BLaER1 treated with 17β-estradiol and CSF1 and Interleukin-3, amounts not matched to agents 10 nM and 100 nM (cell line): ENCODE measurements at regions not wholly inside any gene's neighbourhood (a gene's known extent, or its start where the extent isn't known, plus 50 kb on each side); places are given as distances from the start of the nearest gene placed in this dataset.

Experiments used
- H3K27ac ChIP-seq, 11 experiments: shearing (Covaris generic); formaldehyde crosslinking; 2 replicates each; pipeline ENCODE4 v1.8.1; 2022
- H3K27me3 ChIP-seq, 11 experiments: shearing (Covaris generic); formaldehyde crosslinking; 2 replicates each; pipeline ENCODE4 v1.8.1; 2022
- H3K36me3 ChIP-seq, 11 experiments: shearing (Covaris generic); formaldehyde crosslinking; 2 replicates each; pipeline ENCODE4 v1.8.1; 2022
- H3K4me1 ChIP-seq, 10 experiments: shearing (Covaris generic); formaldehyde crosslinking; 2 replicates each; pipeline ENCODE4 v1.8.1; 2022
- H3K4me2 ChIP-seq, 11 experiments: shearing (Covaris generic); formaldehyde crosslinking; 2 replicates each; pipeline ENCODE4 v1.8.1; 2022
- H3K4me3 ChIP-seq, 10 experiments: shearing (Covaris generic); formaldehyde crosslinking; 2 replicates each; pipeline ENCODE4 v1.8.1; 2022
- H3K9ac ChIP-seq, 11 experiments: shearing (Covaris generic); formaldehyde crosslinking; 2 replicates each; pipeline ENCODE4 v1.8.1; 2022
- H3K9me3 ChIP-seq, 11 experiments: shearing (Covaris generic); formaldehyde crosslinking; replicated peaks in 1 of 11; 2 replicates each; pipeline ENCODE4 v1.8.1; 2022
- H4K20me1 ChIP-seq, 11 experiments: shearing (Covaris generic); formaldehyde crosslinking; 2 replicates each; pipeline ENCODE4 v1.8.1; 2022
- Cebpa-rat ChIP-seq, 11 experiments: shearing (Covaris generic); IDR thresholded peaks; 2 replicates each; pipeline ENCODE4 v1.8.1; 2022

DNA sequence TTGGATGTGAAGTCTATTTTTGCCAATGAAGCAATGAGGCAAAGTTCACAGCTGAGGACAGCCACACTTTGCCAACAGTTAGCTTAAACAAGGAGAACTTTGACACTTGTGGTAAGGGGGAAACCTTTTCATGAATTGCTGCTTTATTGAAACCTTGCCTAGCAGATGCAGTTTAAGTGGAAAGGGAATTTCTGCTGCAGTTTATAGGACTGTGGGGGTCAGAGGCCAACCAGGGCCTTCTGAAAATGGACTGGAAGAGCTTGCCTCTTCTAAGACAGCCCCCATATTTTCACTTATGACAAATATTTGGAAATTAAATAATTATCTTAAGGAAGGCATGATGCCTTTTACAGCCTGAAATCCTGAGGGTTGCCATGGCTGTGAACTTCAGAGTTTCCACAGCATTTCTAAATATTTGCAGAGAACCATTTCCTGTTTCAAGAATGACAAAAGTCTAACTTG lies 550.3 kb downstream of the RAB28 start:
- no peaks in the 10 kb centered on the region for H3K27me3 ChIP-seq
- TF ChIP-seq Cebpa-rat (IDR thresholded peaks at IDR 0.05): no peak
- H3K4me2 ChIP-seq: no peak overlapping the region

DNA sequence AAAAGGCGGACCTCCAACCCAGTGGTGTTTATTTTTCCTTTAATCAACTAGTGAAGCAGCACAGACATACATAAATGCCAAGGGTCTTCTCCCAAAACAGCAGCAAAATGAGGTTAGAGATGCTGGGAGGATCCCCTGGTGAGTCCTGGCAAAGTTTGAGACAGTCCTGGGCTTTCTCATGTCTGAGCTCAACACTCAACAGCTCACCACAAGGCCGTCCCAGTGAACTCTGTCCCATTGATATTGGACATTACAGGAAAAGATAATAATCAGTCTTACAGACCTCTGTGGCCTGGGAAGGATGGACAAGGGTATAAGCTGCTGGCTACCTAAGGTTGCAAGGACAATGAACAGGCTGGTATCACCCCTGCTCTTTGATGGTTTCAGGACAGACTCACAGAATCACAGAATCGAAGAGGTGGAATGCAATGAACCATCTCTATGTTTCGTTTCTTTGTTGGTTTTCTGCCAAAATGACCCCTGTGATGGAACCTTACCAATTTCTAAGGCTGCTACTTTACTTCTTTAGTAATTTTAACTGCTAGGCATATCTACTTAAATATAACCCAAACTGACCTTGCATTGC lies 551.8 kb downstream of the RAB28 start:
- H3K27me3 ChIP-seq: no peaks in the 10 kb centered on the region
- peaks cover 0 to 10% (median 0%) of the 10 kb centered on the region in 11 experiments; a peak in 5 of 22 replicates for H3K9me3 ChIP-seq
- no peaks in the 10 kb centered on the region for H3K36me3 ChIP-seq
- no peak overlapping the region for H3K27ac ChIP-seq
- no peak for TF ChIP-seq Cebpa-rat (IDR thresholded peaks at IDR 0.05)
- H3K9ac ChIP-seq: no peak overlapping the region
- no peaks in the 10 kb centered on the region for H4K20me1 ChIP-seq
- H3K4me2 ChIP-seq: no peak overlapping the region
- H3K4me1 ChIP-seq: no peaks in the 10 kb centered on the region
- H3K4me3 ChIP-seq: no peak overlapping the region

More for the DNA sequence above, 550.3 kb downstream of the RAB28 start:
- no peak overlapping the region for H3K4me3 ChIP-seq
- no peaks in the 10 kb centered on the region for H3K4me1 ChIP-seq
- no peak overlapping the region for H3K9ac ChIP-seq
- H3K9me3 ChIP-seq: peaks cover 0 to 10% (median 0%) of the 10 kb centered on the region in 11 experiments; a peak in 5 of 22 replicates
- H3K27ac ChIP-seq: no peak overlapping the region
- no peaks in the 10 kb centered on the region for H3K36me3 ChIP-seq
- H4K20me1 ChIP-seq: no peaks in the 10 kb centered on the region

DNA sequence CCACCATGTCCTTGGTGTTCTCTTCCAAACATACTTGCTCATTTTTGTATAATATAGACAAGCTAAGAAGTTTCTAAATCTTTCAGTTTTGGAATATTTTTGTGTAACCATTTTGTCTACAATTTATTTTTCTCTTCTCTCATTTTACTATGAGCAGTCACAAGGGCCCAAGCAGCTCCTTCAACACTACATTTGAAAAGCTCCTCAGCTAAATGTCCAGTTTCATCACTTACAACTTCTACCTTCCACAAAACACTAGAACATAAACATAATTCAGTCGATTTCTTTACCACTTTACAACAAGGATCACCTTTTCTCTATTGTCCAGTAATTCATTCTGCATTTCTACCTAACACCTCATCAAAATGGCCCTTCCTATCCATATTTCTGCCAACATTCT lies 554.4 kb downstream of the RAB28 start:
- peaks cover 0 to 10% (median 0%) of the 10 kb centered on the region in 11 experiments; a peak in 5 of 22 replicates for H3K9me3 ChIP-seq
- H3K27ac ChIP-seq: no peak overlapping the region
- H3K27me3 ChIP-seq: no peaks in the 10 kb centered on the region
- peaks cover 0 to 14% (median 8%) of the 10 kb centered on the region in 10 experiments; a peak in 15 of 20 replicates for H3K4me1 ChIP-seq
- H3K4me2 ChIP-seq: no peak overlapping the region
- no peaks in the 10 kb centered on the region for H4K20me1 ChIP-seq
- H3K4me3 ChIP-seq: no peak overlapping the region
- no peak overlapping the region for H3K9ac ChIP-seq
- H3K36me3 ChIP-seq: no peaks in the 10 kb centered on the region
- no peak for TF ChIP-seq Cebpa-rat (IDR thresholded peaks at IDR 0.05)

DNA sequence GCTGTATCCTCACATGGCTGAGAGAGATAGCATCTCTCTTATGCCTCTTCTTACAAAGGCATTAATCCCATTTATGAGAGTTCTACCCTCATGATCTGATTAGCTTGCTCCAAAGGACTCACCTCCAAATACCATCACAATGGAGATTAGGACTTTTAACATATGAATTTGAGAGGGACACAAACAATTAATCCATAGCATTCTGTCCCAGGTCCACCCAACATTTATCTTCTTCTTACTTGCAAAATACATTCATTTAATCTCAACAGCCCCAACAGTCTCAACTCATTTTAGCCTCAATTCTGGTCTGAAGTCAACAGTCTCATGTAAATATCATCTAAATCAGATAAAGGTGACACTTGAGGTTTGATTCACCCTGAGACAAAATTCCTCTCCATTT lies 555.4 kb downstream of the RAB28 start:
- Histone ChIP-seq H3K36me3 (no peaks in the 10 kb centered on the region), H3K4me1 (peaks cover 0 to 14% (median 8%) of the 10 kb centered on the region in 10 experiments; a peak in 15 of 20 replicates), H3K4me2 (no peak overlapping the region), H3K9me3 (peaks cover 0 to 10% (median 0%) of the 10 kb centered on the region in 11 experiments; a peak in 5 of 22 replicates), H3K9ac (no peak overlapping the region), H3K27me3 (no peaks in the 10 kb centered on the region), H3K4me3 (no peak overlapping the region), H3K27ac (no peak overlapping the region), H4K20me1 (no peaks in the 10 kb centered on the region)
- TF ChIP-seq Cebpa-rat (IDR thresholded peaks at IDR 0.05): no peak

DNA sequence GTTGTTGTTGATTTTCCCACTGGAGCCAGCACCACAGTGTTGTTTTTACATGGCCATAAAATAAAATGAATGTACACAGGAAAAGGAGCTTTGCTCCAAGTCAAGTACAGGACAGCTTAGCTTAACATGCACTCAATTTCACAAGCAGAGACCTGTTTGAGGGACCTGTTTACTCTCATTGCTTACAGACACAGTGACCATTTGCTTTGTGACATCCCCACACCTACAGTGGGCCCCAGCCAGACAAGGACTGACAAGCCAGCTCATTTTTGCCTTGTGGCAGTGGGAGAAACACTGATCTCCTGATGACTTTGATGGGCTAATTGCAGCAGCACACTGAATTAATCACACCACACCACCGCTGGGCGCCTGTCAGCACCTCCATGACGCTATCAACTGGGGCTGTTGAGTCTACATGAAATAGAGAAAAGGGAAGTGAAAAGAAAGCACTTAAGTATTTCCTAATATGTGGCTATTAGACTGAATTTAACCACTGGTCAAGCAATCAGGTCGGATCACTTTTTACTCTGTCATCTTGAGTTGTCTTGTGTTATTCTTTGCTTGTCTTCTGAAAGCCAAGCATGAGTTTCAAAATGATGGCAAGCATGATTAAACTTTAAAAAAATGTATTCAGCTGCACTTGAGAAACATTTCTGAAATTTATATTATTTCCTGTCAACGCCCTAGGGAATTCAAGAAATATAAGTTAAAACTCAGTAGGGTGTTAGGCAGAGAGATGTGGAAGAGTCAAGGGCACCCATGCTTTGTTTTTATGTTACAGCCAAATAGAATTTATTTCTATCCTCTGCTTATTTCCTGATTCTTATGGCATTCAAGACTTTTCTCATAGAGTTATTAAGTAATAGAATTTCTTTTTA lies 557.7 kb downstream of the RAB28 start:
- 0 out of 22 replicates have a peak, but pooled peaks of 2 of the 11 experiments have one; percentile 15 to 18 for TF ChIP-seq Cebpa-rat (IDR thresholded peaks at IDR 0.05)
- Histone ChIP-seq H3K4me1 (peaks cover 0 to 14% (median 8%) of the 10 kb centered on the region in 10 experiments; a peak in 15 of 20 replicates), H3K9me3 (peaks cover 0 to 10% (median 0%) of the 10 kb centered on the region in 11 experiments; a peak in 5 of 22 replicates), H3K9ac (no peak overlapping the region), H3K27me3 (no peaks in the 10 kb centered on the region), H3K4me3 (no peak overlapping the region), H3K36me3 (no peaks in the 10 kb centered on the region), H3K4me2 (peak overlapping the region in 10 of 11 experiments; percentile 1 to 45 (median 28); a peak in 14 of 22 replicates), H3K27ac (peak overlapping the region in 6 of 11 experiments; percentile 0 to 59 (median 37); a peak in 7 of 22 replicates), H4K20me1 (no peaks in the 10 kb centered on the region)

DNA sequence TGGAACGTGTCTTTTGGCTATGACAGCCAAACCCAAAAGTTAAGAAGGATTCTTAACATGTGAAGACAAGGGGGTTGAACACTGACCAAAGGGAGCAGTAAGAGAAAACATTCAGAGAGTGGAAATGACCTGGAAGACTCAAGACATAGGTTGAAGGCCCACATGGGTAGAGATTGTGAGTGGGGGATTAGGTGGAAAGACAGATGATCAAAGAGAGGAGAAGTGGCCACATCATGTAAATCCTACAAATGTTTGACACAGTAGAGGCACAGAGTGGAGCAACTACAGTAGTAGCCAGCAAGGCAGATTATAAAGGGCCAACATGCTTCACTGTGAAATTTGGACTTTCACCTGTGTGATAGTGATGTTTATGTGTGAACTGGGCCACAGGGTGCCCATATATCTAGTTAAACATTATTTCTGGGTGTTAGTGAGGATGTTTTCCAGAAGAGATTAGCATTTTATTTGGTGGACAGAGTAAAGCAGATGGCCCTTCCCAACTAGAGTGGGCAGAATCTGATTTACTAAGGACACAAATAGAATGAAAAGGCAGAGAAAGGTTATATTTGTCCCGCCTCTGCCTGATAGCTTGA lies 559.3 kb downstream of the RAB28 start:
- peaks cover 0 to 6% (median 0%) of the 10 kb centered on the region in 11 experiments; a peak in 4 of 22 replicates for H3K9me3 ChIP-seq
- no peak overlapping the region for H3K4me2 ChIP-seq
- H3K27me3 ChIP-seq: no peaks in the 10 kb centered on the region
- no peak for TF ChIP-seq Cebpa-rat (IDR thresholded peaks at IDR 0.05)
- peaks cover 0 to 14% (median 8%) of the 10 kb centered on the region in 10 experiments; a peak in 15 of 20 replicates for H3K4me1 ChIP-seq
- no peak overlapping the region for H3K27ac ChIP-seq
- no peak overlapping the region for H3K4me3 ChIP-seq
- no peak overlapping the region for H3K9ac ChIP-seq
- H3K36me3 ChIP-seq: no peaks in the 10 kb centered on the region
- H4K20me1 ChIP-seq: no peaks in the 10 kb centered on the region

DNA sequence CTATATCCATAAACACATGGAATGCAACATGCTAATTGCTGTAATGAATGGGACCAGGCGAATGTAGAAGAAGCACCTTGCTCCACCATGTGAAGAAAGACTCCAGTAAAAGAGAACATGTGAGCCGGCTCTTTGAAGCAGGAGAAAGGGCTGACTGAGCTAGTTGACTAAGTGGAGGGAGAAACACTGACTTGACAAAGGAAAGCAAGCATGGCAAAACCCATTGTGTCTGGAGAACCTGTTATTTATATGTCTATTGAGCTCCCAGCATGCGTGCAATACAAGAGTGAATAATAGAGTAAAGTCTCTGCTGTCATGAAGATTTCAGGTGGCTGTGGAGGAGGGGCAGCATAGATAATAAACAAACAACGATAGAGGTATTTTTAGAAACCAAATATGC lies 559.9 kb downstream of the RAB28 start:
- H3K9ac ChIP-seq: no peak overlapping the region
- H3K36me3 ChIP-seq: no peaks in the 10 kb centered on the region
- H4K20me1 ChIP-seq: no peaks in the 10 kb centered on the region
- H3K4me2 ChIP-seq: no peak overlapping the region
- H3K4me1 ChIP-seq: peaks cover 0 to 14% (median 8%) of the 10 kb centered on the region in 10 experiments; a peak in 15 of 20 replicates
- H3K9me3 ChIP-seq: 0 out of 22 replicates have a peak, but pooled peaks cover 0 to under 1% (median 0%) of the 10 kb centered on the region in 11 experiments
- H3K27me3 ChIP-seq: no peaks in the 10 kb centered on the region
- no peak overlapping the region for H3K4me3 ChIP-seq
- no peak for TF ChIP-seq Cebpa-rat (IDR thresholded peaks at IDR 0.05)
- H3K27ac ChIP-seq: no peak overlapping the region

DNA sequence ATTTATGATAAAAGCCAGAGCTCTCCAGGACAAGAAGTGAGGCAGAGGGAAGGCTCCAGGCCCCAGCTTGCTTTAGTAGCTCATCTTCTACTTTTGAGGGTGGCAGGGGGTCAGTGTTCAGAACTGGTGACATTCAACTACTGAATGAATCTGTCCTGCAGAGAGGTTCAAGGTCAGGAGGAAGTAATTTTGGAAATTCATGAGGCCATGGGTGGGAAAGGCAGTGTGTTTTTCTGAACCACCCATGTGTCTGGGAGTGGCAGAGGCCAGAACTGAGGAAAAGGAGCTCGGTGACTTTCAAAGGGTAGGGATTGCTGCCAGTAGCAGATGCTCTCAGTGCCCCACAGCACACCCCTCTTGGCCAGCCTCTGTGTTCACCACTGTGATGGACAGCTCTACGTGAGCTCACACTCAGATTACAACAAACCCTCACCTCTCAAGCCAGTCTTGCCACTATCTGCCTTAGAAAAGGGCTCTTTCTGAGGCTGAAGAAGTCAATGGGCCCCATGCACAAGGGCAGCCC lies 571.2 kb downstream of the RAB28 start:
- Histone ChIP-seq H3K4me3 (no peak overlapping the region), H3K9me3 (peaks cover 4 to 14% (median 8%) of the 10 kb centered on the region in 11 experiments; a peak in 18 of 22 replicates), H3K9ac (no peak overlapping the region), H3K27me3 (no peaks in the 10 kb centered on the region), H3K4me1 (no peaks in the 10 kb centered on the region), H3K27ac (no peak overlapping the region), H4K20me1 (no peaks in the 10 kb centered on the region), H3K4me2 (no peak overlapping the region), H3K36me3 (no peaks in the 10 kb centered on the region)
- TF ChIP-seq Cebpa-rat (IDR thresholded peaks at IDR 0.05): no peak
